ENCODE measurements at regions not wholly inside any gene's neighbourhood (a gene's known extent, or its start where the extent isn't known, plus 50 kb on each side); places are given as distances from the start of the nearest gene placed in this dataset.

GRCh38 chr2:72013726-72014125 is 133.9 kb downstream of the CYP26B1 start (continued):
- TF ChIP-seq, protein P1, sequence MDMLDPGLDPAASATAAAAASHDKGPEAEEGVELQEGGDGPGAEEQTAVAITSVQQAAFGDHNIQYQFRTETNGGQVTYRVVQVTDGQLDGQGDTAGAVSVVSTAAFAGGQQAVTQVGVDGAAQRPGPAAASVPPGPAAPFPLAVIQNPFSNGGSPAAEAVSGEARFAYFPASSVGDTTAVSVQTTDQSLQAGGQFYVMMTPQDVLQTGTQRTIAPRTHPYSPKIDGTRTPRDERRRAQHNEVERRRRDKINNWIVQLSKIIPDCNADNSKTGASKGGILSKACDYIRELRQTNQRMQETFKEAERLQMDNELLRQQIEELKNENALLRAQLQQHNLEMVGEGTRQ (IDR thresholded peaks at IDR 0.05; ENCODE audit: borderline replicate concordance, low read depth, low read length), result no peak

DNA sequence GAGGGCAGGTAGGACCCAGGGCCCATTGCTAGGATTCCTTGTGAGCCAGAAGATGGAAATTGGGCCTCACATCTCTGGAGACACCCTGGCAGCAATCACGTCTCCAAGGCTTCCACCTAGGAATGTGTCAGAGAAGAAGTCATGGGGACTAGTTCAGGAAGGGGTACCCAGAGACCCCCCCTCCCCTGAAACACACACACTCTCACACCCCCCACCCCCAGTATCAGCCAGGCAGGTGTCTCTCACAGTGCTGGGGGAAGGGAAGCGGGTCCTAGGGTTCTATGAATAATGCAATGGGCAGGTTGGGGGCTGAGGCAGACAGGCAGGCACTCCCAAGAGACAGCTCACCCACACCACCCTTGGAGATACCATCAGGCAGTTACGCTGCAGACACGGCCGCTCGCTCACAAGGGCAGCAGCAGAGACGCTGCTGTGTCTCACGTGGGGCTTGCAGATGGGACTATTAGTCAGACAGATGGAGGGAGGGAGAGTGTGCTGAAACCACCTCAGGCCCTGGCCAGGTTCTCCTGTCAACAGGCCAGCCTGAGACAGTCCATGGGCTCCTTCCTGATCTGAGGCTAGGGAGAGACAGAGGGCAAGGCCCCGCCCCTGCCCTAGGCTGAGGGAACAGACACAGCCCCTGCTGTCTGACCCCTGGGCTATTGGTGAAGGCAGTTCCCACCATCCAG is 134.6 kb downstream of the CYP26B1 start:
- Histone ChIP-seq H3K36me3 (replicated peaks in 1 of 2; ENCODE audit: control insufficient read depth in 1 of 2, insufficient read depth in 2 of 2, low read length in 1 of 2) (no peaks in the 10 kb centered on the region), H3K9me2 (no peaks in the 10 kb centered on the region), H3K4me3 (ENCODE audit: low read depth in 2 of 2, low read length in 1 of 2) (no peak overlapping the region), H3K79me2 (ENCODE audit: insufficient read depth) (no peaks in the 10 kb centered on the region), H3K27ac (ENCODE audit: low read depth in 2 of 2, low read length in 1 of 2) (no peak overlapping the region), H3K27me3 (ENCODE audit: insufficient read depth) (no peaks in the 10 kb centered on the region), H4K20me1 (ENCODE audit: insufficient read depth) (no peaks in the 10 kb centered on the region), H3K4me1 (ENCODE audit: control insufficient read depth in 1 of 2, insufficient read depth in 2 of 2, low read depth in 1 of 2, low read length in 1 of 2) (peaks cover 0 to 6% of the 10 kb centered on the region in 2 experiments; a peak in 1 of 4 replicates), H3K4me2 (no peak overlapping the region), H3K9me3 (no peaks in the 10 kb centered on the region), H3F3A (replicated peaks; ENCODE audit: insufficient read depth) (no peaks in the 10 kb centered on the region), H3K9ac (no peak overlapping the region), H2AFZ (ENCODE audit: low read depth) (no peak overlapping the region)
- TF ChIP-seq ELF1 (IDR thresholded peaks at IDR 0.05) (no peak), CTCF (IDR thresholded peaks at IDR 0.05) (no peak), MXI1 (IDR thresholded peaks at IDR 0.05; ENCODE audit: low read depth, low read length) (peak; percentile 47; the same call in 1 of the 2 replicates), GATA2 (CRISPR knock-in tag; IDR thresholded peaks at IDR 0.05) (peak; percentile 88)
- ChIA-PET CTCF (interaction anchor here (1.1 to 1.9 kb wide), 2 partner anchors 19 to 567 kb away, joined by 3 to 6 read pairs; no protein-coding TSS in a partner anchor), POLR2A (no interaction called here)
- WGBS (ENCODE audit: low lambda C conversion rate), result 31% methylated on average over 6 of the region's 9 CpGs
- peak; percentile 67 for DNase-seq

- ChIA-PET CTCF (interaction anchor here (0.8 to 1.9 kb wide), 4 partner anchors 18 to 568 kb away, joined by 3 to 6 read pairs (median 3); no protein-coding TSS in a partner anchor), POLR2A (no interaction called here)
- WGBS (ENCODE audit: low lambda C conversion rate), result 46% methylated on average over 6 of the region's 6 CpGs
- H3K36me3 ChIP-seq (replicated peaks in 1 of 2; ENCODE audit: control insufficient read depth in 1 of 2, insufficient read depth in 2 of 2, low read length in 1 of 2), result no peaks in the 10 kb centered on the region
- no peaks in the 10 kb centered on the region for H3K79me2 ChIP-seq (ENCODE audit: insufficient read depth)
- no peak overlapping the region for H3K27ac ChIP-seq (ENCODE audit: low read depth in 2 of 2, low read length in 1 of 2)
- peak; percentile 3 for DNase-seq
- H3K9me3 ChIP-seq, result no peaks in the 10 kb centered on the region
- no peak overlapping the region for H3K4me2 ChIP-seq
- no peak for TF ChIP-seq TEAD4 (IDR thresholded peaks at IDR 0.05; ENCODE audit: borderline replicate concordance, insufficient read depth)
- no peak for TF ChIP-seq FOXJ3 (CRISPR knock-in tag; IDR thresholded peaks at IDR 0.05)
- TF ChIP-seq TCF12 (IDR thresholded peaks at IDR 0.05), result no peak
- no peak for TF ChIP-seq JUND (IDR thresholded peaks at IDR 0.05)
- no peak for TF ChIP-seq EP300 (IDR thresholded peaks at IDR 0.05; ENCODE audit: borderline replicate concordance in 1 of 2, low read depth in 1 of 2, low read length in 1 of 2)
- no peak for TF ChIP-seq MEF2A (IDR thresholded peaks at IDR 0.05; ENCODE audit: borderline replicate concordance, low read depth)
- TF ChIP-seq RAD21 (IDR thresholded peaks at IDR 0.05; ENCODE audit: low read length), result no peak
- no peak for TF ChIP-seq ELF1 (IDR thresholded peaks at IDR 0.05)
- no peak for TF ChIP-seq PBX3 (IDR thresholded peaks at IDR 0.05)
- no peak for TF ChIP-seq GABPA (IDR thresholded peaks at IDR 0.05; ENCODE audit: low read depth)
- no peak for TF ChIP-seq GATA2 (CRISPR knock-in tag; IDR thresholded peaks at IDR 0.05)
- no peak for TF ChIP-seq POLR2AphosphoS5 (IDR thresholded peaks at IDR 0.05; ENCODE audit: low read depth, low read length)
- no peak for TF ChIP-seq MAX (IDR thresholded peaks at IDR 0.05; ENCODE audit: low read depth)
- no peak for TF ChIP-seq CTCF (IDR thresholded peaks at IDR 0.05)
- no peak overlapping the region for H3K9ac ChIP-seq
- H4K20me1 ChIP-seq (ENCODE audit: insufficient read depth), result no peaks in the 10 kb centered on the region
- no peaks in the 10 kb centered on the region for H3F3A ChIP-seq (replicated peaks; ENCODE audit: insufficient read depth)
- no peaks in the 10 kb centered on the region for H3K9me2 ChIP-seq
- no peaks in the 10 kb centered on the region for H3K27me3 ChIP-seq (ENCODE audit: insufficient read depth)
- H2AFZ ChIP-seq (ENCODE audit: low read depth), result no peak overlapping the region
- no peak overlapping the region for H3K4me3 ChIP-seq (ENCODE audit: low read depth in 2 of 2, low read length in 1 of 2)
- peaks cover 0 to 6% of the 10 kb centered on the region in 2 experiments; a peak in 1 of 4 replicates for H3K4me1 ChIP-seq (ENCODE audit: control insufficient read depth in 1 of 2, insufficient read depth in 2 of 2, low read depth in 1 of 2, low read length in 1 of 2)
Observed at GRCh38 chr2:72011791-72012190, 135.9 kb downstream of the CYP26B1 start.

Measured in SK-N-SH (cell line).